GM11168 (cell line): ENCODE measurements at regions not wholly inside any gene's neighbourhood (a gene's known extent, or its start where the extent isn't known, plus 50 kb on each side); places are given as distances from the start of the nearest gene placed in this dataset.

Source experiments
- in situ Hi-C: fragments of 300-500 bp; cut with MboI; formaldehyde crosslinking; loops from one replicate; pipeline ENCODE4 v1.12.0; 2022; ENCODE audit warnings: low sequenced_read_pairs; ENCODE audit not compliant: unreplicated experiment

GRCh38 chr5:81914696-81915095 lies 57.1 kb upstream of the ATG10 start:
- in situ Hi-C loops = no loop called here

GRCh38 chr5:81912933-81913332 lies 58.9 kb upstream of the ATG10 start:
- in situ Hi-C loops = no loop called here

- in situ Hi-C loops = no loop called here
Observed at GRCh38 chr5:81909677-81910076, 62.1 kb upstream of the ATG10 start.

GRCh38 chr5:81908771-81909170 lies 63.1 kb upstream of the ATG10 start:
- in situ Hi-C loops = no loop called here

- in situ Hi-C loops = no loop called here
Observed at GRCh38 chr5:81908044-81908443, 63.8 kb upstream of the ATG10 start.

GRCh38 chr5:81907012-81907635 lies 64.7 kb upstream of the ATG10 start:
- in situ Hi-C loops = no loop called here

GRCh38 chr5:81906086-81906485 lies 65.7 kb upstream of the ATG10 start:
- in situ Hi-C loops = no loop called here

GRCh38 chr5:81904861-81905260 lies 67.0 kb upstream of the ATG10 start:
- in situ Hi-C loops = no loop called here

- in situ Hi-C loops = no loop called here
Observed at GRCh38 chr5:81904166-81904565, 67.7 kb upstream of the ATG10 start.

- in situ Hi-C loops = no loop called here
Observed at GRCh38 chr5:81901586-81901985, 70.2 kb upstream of the ATG10 start.

GRCh38 chr5:81899123-81899522 lies 72.7 kb upstream of the ATG10 start:
- in situ Hi-C loops = no loop called here

- in situ Hi-C loops = no loop called here
Observed at GRCh38 chr5:81898403-81898802, 73.4 kb upstream of the ATG10 start.

GRCh38 chr5:81896764-81897163 lies 75.1 kb upstream of the ATG10 start:
- in situ Hi-C loops = no loop called here

- in situ Hi-C loops = no loop called here
Observed at GRCh38 chr5:81895307-81895706, 76.5 kb upstream of the ATG10 start.

- in situ Hi-C loops = no loop called here
Observed at GRCh38 chr5:81893961-81894360, 77.9 kb upstream of the ATG10 start.

GRCh38 chr5:81884871-81885270 lies 87.0 kb upstream of the ATG10 start:
- in situ Hi-C loops = no loop called here

GRCh38 chr5:81883371-81883770 lies 88.5 kb upstream of the ATG10 start:
- in situ Hi-C loops = no loop called here

GRCh38 chr5:81881595-81881994 lies 90.2 kb upstream of the ATG10 start:
- in situ Hi-C loops = no loop called here

GRCh38 chr5:81879936-81880335 lies 91.9 kb upstream of the ATG10 start:
- in situ Hi-C loops = no loop called here

- in situ Hi-C loops = no loop called here
Observed at GRCh38 chr5:81878333-81878732, 93.5 kb upstream of the ATG10 start.

GRCh38 chr5:81866994-81867393 lies 104.8 kb upstream of the ATG10 start:
- in situ Hi-C loops = no loop called here

GRCh38 chr5:81860778-81861177 lies 109.9 kb upstream of the SSBP2 start:
- in situ Hi-C loops = no loop called here

GRCh38 chr5:81859624-81860023 lies 108.7 kb upstream of the SSBP2 start:
- in situ Hi-C loops = no loop called here
